ENCODE measurements at regions not wholly inside any gene's neighbourhood (a gene's known extent, or its start where the extent isn't known, plus 50 kb on each side); places are given as distances from the start of the nearest gene placed in this dataset.

DNA sequence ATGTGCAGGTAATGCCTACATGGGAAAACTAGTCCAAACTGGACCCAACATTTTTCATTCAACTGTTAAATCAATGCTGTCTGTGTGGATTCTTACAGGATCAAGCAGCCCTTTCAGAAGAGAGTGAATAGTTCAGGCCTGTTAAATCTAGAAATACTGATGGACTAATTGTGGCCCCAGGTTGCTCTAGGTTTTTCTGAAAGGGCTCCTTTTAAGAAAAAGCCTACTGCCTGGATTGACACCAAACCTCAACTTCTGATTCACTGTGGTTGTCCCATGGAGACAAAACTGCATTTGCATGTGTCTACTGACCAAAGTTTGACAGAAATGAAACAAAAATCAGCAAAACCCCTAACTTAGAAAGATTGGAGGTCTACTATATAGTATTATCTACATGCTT is 437.0 kb downstream of the KLF12 start:
- no peak for DNase-seq

DNA sequence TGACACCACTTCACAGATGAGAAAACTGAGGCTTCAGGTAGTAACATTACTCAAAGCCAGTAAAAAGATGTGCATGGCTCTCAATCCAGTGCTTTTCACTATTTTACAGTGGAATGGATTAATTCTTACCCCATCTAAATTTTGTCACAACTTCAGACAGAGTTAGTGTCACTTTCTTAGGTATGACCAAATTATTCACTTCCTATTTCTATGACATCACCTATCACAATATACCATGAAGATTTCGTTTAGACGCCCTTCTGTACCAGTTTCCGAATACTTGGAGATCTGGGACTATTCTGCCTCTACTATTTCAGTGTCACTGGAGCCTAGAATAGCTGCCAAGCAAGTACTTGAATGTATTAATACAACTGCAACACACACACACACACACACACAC is 437.5 kb downstream of the KLF12 start:
- DNase-seq, result no peak

- no peak for DNase-seq
These were observed 437.9 kb downstream of the KLF12 start for GRCh38 chr13:73696271-73696670.

DNA sequence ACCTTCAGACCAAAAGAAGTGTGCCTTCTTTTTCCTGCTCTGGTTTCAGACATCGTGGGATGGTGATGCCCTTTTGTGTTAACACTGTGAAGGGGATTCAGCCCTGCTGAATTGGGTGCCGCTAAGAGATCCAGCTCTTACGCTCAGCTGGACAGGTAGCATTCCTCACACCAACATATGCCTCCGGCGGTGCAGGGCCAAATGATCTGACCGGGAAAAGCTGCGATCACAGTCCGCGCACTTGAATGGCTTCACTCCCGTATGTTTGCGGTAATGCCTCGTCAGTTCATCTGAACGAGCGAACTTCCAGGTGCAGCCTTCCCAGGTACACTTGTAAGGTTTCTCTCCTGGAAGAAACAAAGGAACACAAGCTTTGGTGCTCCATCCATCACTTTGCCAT is 438.9 kb downstream of the KLF12 start:
- no peak for DNase-seq

- DNase-seq, result no peak
These were observed 441.0 kb downstream of the KLF12 start for GRCh38 chr13:73693215-73693614.

- DNase-seq, result no peak
These were observed 442.3 kb downstream of the KLF12 start for GRCh38 chr13:73691891-73692290.

GRCh38 chr13:73687929-73688328 is 446.3 kb downstream of the KLF12 start:
- DNase-seq, result no peak

- DNase-seq, result no peak
These were observed 447.1 kb downstream of the KLF12 start for GRCh38 chr13:73687087-73687486.

DNA sequence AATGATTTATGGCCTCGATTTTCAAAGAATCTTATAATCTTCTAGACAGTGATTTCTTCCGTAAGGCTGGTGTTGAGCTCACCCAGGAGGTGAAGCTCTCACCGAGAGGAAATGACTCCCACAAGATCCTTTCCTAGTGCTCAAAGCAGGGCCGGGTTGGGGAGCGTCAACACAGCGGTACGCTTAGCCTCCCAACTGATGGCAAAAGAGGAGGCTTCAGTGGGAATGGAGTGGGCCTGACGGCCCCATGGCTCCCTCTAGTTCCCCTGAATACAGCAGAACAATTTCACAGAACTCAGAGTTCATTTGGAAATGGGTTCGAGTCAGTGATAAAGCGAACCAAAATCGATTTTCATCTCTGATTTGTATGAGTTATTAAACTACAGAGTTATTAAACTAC is 449.5 kb downstream of the KLF12 start:
- no peak for DNase-seq

DNA sequence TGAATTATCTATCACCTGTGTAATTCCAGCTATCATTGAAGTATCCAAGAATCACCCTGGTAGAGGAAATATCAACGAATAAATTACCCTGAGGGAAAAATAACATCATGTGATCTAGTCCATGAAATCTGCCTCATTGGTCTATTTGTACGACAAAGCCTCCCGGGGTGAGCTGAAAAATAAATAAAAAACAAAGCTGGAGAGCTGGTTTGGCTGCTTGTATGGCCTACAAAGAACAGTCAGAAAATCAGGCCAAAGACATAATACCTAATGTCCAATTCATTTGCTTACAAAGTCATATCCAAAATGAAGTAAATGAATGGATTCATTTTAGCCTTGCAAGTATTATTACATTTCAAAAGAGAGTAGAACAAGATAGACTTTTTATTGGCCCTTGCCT is 449.9 kb downstream of the KLF12 start:
- DNase-seq, result no peak

DNA sequence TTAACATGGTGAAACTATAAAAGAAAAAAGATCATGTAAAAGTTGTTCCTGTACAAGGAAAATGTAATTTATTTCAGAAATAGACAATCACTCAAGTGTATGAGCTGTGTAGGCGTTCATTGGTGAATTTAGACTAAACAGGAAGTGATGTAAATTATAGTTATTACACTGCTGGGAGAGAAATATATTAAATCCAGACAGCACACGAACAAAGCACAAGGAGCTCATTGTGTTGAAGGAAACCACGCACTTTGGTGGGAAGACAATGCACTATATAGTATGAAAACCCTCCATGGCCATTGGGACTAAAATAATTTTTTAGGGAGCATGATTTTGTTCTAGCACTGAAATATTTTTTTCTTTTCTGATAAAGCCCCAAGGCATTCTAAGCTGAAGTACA is 450.5 kb downstream of the KLF12 start:
- no peak for DNase-seq

DNA sequence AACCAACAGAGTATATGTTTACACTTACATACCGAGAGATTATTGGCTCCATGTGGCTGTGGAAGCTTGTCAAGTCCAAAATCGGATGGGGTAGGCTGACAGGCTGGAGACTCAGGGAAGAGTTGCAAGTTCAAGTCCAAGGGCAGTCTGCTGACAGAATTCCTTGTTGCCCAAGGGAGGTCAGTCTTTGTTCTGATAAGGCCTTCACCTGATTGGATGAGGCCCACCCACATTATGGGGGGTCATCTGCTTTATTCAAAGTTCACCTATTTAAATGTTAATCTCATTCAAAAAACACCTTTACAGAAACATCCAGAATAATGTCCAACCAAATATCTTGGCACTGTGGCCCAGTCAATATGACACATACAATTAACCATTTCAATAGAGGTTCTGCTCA is 452.4 kb downstream of the KLF12 start:
- no peak for DNase-seq

DNA sequence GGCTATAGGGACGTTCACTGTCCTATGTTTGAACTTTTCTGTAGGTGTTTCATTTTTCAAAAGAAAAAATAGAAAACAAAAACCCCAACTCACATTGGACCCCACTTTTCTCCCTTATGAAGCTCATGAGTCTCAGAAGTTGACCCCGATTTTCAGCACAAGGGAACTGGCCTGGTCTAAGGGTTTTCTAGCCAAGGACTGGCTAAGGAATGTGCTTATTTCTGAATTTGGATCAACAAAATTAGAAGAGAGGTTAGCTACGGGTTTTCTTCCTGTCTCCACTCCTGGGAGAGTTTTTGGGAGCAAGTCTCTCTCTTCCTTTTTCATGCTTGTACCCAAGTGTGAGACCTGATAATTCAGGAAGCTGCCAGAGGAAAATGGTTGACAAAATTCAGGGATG is 453.2 kb downstream of the KLF12 start:
- no peak for DNase-seq

GRCh38 chr13:73677048-73677601 is 457.1 kb downstream of the KLF12 start:
- DNase-seq, result no peak

DNA sequence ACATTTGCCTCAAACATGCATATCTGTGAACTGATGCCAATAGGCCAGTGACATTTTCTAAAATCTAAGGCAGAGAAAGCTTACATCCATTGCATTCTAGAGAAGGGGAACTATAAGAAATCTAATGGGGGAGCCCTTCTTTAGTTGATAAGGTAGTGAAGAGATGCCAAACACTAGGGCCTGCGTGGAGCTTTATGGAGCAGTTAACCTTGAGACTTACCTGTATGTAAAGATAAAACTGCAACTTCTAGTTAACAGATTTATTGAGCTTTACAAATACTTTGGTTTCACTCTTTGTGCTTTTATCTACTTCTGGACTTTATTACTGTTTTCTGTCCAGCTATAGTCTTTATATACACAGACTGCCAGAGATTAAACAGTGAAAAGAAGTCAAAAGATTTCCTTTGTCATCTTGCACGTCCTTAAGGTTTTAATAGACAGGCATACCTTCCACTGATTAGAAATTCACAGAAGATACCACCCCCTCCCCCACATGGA is 457.6 kb downstream of the KLF12 start:
- no peak for DNase-seq

DNA sequence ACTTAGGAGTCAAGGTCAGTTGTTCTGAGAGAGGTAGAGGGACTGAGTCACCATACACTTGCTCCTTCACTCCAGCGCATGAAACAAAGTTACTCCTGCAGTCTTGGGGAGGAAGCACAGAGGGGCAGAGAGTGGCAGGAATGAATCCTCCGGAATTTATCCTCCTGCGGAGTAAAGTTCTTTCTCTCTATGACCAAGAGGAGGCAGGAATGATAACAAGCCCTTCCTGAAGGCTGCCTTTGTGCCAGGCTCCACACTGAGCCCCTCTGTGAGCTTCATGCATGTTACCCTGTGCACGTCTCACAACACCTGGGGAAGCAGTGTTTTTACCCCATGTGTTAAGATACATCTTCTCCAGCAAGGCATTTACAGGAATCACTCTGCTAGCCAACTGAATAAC is 458.4 kb downstream of the KLF12 start:
- no peak for DNase-seq

DNA sequence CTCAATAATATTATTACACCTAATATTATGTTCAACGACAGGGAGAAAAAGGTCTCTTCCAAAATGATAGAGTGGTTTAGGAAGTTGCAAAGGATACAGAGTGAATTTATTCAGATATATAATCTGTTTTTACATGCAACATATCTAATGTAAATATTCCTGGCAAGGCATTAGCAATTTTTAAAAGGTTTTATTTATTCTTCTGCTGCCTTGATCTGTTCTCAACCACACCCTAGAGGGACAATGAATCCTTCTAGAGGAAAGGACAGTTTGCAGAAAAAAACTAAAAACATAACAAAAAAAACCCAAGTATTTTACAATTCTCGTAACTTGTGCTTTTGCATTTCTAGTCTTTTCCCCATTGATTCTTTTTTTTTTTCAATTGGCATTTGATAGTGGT is 459.6 kb downstream of the KLF12 start:
- DNase-seq, result no peak

DNA sequence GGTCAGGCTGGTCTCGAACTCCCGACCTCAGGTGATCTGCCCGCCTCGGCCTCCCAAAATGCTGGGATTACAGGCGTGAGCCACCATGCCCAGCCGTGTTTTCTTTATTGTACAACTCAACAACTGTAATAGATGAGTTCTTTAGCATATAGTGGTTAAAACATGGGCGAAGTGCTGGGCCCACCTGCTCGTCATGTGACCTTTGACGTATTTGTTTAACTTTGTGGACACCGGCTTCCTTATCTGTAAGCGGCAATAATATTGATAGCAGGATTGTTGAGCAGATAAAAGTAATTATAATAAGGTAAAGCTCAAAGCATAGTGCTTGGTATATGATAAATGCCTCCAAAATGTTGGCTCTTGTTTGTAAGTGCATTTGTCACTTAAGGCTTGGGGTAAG is 460.3 kb downstream of the KLF12 start:
- DNase-seq, result no peak

DNA sequence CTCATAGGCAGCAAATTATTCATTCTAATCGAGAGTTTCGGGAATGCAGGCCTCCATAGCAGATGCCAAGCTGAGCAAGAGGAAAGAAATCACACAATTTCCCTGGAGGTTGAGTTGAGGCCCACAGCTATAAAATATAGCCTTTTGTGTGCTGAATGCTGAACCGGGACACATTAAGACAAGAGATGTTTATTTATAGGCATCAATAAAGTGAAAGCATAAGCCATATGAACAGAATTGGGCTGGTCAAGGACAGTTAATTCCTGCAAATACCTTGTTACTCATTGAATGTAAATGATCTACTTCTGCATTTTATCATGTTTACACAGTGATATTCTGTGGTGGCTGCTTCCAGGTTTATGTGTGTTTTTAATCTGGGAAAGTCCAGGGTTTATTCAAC is 461.7 kb downstream of the KLF12 start:
- no peak for DNase-seq

DNA sequence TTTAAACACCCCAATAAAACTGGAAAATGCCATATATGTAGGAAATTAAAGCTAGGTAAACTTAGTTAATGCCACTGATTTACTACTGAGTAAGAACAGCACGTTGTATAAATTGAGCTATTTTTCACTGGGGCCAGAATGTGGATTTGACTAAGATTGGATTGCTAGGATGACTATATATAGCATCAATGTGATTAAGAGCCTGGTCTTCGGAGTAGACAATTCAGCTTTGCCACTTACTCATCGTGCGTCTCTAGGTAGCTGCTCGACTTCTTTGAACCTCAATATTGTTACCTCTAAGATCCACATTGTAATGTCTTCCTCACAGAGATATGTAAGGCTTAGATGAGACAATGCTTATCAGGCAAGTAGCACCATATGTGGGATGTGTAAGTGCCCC is 462.5 kb downstream of the KLF12 start:
- no peak for DNase-seq

DNA sequence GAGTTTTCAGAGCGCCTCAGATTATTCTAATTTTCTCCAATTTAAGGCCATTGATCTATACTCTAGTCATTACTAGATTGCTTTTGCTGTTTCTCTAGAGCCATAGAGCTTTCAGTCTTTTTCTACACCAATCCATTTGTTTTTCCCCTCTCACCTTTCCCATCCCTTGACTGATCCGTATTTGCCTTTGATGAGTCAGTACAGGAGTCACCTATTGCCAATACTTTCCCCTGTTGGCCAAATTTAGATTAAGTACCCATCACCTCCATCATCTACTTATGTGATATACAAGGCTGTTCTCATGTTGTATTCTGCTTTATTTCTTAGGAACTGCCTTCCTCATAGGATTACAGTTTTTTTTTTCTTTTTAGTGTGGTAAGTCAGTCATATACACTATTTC is 463.2 kb downstream of the KLF12 start:
- no peak for DNase-seq

- DNase-seq, result no peak
These were observed 466.4 kb downstream of the KLF12 start for GRCh38 chr13:73667756-73668155.

DNA sequence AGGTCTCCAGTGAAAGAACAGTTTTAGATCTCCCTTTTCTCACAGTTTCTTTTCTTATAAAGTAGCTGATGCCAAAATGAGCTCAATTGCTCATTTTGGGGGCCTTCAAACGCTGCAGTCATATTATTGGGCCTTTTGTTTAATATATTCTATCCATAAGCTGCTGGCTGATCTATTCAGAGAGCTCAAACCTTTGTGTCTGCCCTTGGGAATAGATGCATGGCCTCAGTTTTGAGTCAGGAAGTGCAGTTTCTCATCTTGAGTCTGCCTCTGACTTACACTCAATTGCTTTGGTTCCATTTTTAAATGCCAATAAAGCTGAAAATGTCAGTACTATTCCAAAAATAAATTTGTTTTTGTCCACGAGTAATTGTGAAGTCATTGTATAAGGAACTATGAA is 468.9 kb downstream of the KLF12 start:
- DNase-seq, result no peak

DNA sequence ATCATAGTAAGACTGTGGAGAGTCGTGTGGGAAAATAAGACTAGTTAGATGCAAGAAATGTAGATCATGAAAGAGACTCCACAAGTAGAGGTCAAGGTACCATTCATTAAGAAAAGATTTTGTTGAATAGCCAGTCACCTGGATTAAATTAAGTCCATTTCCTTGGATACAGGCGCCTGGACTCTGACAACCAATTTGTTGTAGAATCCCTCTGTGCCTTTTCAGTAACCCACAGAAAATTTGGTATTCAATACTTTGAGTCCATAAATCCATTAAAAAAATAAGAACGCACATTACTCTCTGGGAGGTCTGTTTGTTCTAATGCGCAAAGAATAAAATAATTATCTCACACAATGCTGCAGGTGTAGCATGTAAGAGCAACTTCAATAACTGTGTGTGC is 469.4 kb downstream of the KLF12 start:
- no peak for DNase-seq

DNA sequence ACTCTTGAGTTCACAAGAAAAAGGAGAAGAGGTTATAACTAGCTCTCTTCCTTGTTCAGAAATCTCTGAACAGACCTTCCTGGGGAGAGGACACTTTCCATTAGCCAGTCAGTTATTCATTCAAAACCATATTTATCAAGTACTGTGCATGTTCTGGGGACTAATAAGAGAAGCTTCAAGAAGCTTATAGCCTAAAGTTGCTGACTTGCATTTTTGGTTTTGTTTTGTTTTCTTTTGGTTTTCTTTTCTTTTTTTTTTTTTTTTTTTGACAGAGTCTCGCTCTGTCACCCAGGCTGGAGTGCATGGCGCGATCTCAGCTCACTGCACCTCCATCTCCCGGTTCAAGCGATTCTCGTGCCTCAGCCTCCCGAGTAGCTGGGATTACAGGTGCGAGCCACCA is 471.4 kb downstream of the KLF12 start:
- DNase-seq, result no peak

Data from inflammatory macrophage (primary cell).